HL-60 (cell line): ENCODE measurements at regions not wholly inside any gene's neighbourhood (a gene's known extent, or its start where the extent isn't known, plus 50 kb on each side); places are given as distances from the start of the nearest gene placed in this dataset.

Experiments used
- DNase-seq, 2 experiments: peaks; one replicate each; pipeline ENCODE4 v3.0.0-alpha.2; 2010 to 2020; ENCODE audit warnings: low read depth in 1 of 2, low spot score in 1 of 2
- H3K27ac ChIP-seq: fragments of 250-450 bp; sonication (Bioruptor Pico); replicated peaks from 2 replicates; pipeline ENCODE4 v1.5.1; 2020; ENCODE audit warnings: mild to moderate bottlenecking, moderate library complexity
- H3K27me3 ChIP-seq: fragments of 250-450 bp; sonication (Bioruptor Pico); 2 replicates; pipeline ENCODE4 v1.5.1; 2021; ENCODE audit warnings: mild to moderate bottlenecking, moderate library complexity; ENCODE audit not compliant: insufficient read depth, poor library complexity, severe bottlenecking
- H3K4me3 ChIP-seq: replicated peaks from 2 replicates; pipeline ENCODE4 v1.5.1; 2011; ENCODE audit warnings: mild to moderate bottlenecking, control low read depth, low read length; ENCODE audit not compliant: insufficient read depth
- CTCF ChIP-seq: IDR thresholded peaks from one replicate; pipeline ENCODE4 v1.5.1; 2011; ENCODE audit warnings: low read length, control low read depth, inconsistent platforms; ENCODE audit not compliant: insufficient read depth
- GABPA ChIP-seq: IDR thresholded peaks from 2 replicates; pipeline ENCODE4 v1.6.1; 2012; ENCODE audit warnings: low read depth
- POLR2AphosphoS5 ChIP-seq: IDR thresholded peaks from 2 replicates; pipeline ENCODE4 v1.6.1; 2012; ENCODE audit warnings: low read depth
- REST ChIP-seq: IDR thresholded peaks from 2 replicates; pipeline ENCODE4 v1.6.1; 2012; ENCODE audit warnings: low read depth; ENCODE audit not compliant: insufficient replicate concordance
- SPI1 ChIP-seq: IDR thresholded peaks from 2 replicates; pipeline ENCODE4 v1.6.1; 2012; ENCODE audit warnings: low read depth, mild to moderate bottlenecking, borderline replicate concordance

- H3K4me3 ChIP-seq = no peak overlapping the region
- H3K27me3 ChIP-seq = no peaks in the 10 kb centered on the region
- no peak for TF ChIP-seq POLR2AphosphoS5
- TF ChIP-seq GABPA = no peak
- no peak for TF ChIP-seq SPI1
- no peak for TF ChIP-seq REST
- no peak for TF ChIP-seq CTCF
- no peak for DNase-seq
- H3K27ac ChIP-seq = no peak overlapping the region
These were observed 181.0 kb upstream of the TBX3 start for GRCh38 chr12:114864837-114865551.

DNA sequence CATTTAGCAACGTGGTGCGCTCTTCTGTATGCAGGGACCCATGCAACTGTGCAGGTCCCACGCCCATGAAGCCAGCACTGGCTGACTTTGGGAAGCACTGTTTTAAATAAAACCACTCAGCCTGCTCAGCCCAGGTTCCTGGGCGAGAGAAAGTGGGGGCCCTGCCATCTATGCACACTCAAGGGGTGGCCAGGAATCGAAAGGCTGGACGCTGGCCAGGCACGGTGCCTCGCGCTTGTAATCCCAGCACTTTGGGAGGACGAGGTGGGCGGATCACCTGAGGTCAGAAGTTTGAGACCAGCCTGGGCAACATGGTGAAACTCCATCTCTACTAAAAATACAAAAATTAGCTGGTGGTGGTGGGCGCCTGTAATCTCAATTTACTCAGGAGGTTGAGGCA, 179.9 kb upstream of the TBX3 start:
- no peak for DNase-seq
- TF ChIP-seq SPI1 (no peak), CTCF (no peak)
- no peak overlapping the region for H3K27ac ChIP-seq
- no peaks in the 10 kb centered on the region for H3K27me3 ChIP-seq
- no peak overlapping the region for H3K4me3 ChIP-seq

DNA sequence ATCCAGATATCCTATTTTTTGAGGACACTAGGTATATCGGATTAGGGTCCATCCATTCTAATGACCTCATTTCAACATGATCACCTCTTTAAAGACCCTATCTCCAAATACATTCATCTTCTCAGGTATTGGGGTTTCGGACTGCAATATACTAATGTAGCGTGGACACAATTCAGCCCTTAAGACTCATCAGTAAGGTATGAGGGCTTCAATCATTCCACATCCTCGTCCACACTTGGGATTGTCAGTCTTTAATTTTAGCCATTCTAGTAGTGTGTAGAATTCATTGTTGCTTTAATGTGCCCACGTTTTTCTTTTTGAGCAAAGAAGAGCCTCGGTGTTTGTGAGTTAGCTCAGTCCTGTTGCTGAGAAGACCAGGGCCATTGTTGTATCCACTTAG, 177.0 kb upstream of the TBX3 start:
- no peak for TF ChIP-seq POLR2AphosphoS5
- TF ChIP-seq GABPA = no peak
- no peak for TF ChIP-seq REST
- no peak for TF ChIP-seq SPI1
- no peak for TF ChIP-seq CTCF
- Histone ChIP-seq H3K27ac (no peak overlapping the region), H3K4me3 (no peak overlapping the region), H3K27me3 (no peaks in the 10 kb centered on the region)
- DNase-seq = no peak
